ENCODE measurements at regions not wholly inside any gene's neighbourhood (a gene's known extent, or its start where the extent isn't known, plus 50 kb on each side); places are given as distances from the start of the nearest gene placed in this dataset.

DNA sequence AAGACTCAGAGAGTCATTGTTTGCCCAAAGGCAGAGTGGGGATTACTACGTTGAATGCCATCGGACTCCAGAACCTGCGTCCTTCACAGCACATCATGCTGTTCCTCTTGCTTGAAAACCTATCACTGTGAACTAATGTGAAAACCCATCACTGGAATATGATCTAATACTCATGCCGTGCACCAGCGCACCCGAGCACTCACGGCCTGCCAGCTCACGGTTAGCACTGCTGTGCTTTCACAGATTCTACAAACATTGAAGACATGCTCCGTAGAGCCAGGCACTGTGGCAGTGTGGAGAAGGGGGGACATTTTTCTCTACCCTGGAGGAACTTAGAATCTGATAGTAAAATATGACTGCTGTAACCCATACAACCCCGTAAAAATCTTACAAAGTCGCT is 350.4 kb downstream of the C16orf95 start:
- Histone ChIP-seq H3K9me3 (no peaks in the 10 kb centered on the region), H3K4me1 (no peaks in the 10 kb centered on the region), H3K4me3 (no peak overlapping the region), H3K27ac (no peak overlapping the region), H3K36me3 (no peaks in the 10 kb centered on the region), H3K27me3 (no peaks in the 10 kb centered on the region)
- TF ChIP-seq, protein P1, sequence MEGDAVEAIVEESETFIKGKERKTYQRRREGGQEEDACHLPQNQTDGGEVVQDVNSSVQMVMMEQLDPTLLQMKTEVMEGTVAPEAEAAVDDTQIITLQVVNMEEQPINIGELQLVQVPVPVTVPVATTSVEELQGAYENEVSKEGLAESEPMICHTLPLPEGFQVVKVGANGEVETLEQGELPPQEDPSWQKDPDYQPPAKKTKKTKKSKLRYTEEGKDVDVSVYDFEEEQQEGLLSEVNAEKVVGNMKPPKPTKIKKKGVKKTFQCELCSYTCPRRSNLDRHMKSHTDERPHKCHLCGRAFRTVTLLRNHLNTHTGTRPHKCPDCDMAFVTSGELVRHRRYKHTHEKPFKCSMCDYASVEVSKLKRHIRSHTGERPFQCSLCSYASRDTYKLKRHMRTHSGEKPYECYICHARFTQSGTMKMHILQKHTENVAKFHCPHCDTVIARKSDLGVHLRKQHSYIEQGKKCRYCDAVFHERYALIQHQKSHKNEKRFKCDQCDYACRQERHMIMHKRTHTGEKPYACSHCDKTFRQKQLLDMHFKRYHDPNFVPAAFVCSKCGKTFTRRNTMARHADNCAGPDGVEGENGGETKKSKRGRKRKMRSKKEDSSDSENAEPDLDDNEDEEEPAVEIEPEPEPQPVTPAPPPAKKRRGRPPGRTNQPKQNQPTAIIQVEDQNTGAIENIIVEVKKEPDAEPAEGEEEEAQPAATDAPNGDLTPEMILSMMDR (IDR thresholded peaks at IDR 0.05), result no peak
- intact Hi-C loops (cut with DNase I), result no loop called here
- ATAC-seq (no peak), DNase-seq (no peak)

DNA sequence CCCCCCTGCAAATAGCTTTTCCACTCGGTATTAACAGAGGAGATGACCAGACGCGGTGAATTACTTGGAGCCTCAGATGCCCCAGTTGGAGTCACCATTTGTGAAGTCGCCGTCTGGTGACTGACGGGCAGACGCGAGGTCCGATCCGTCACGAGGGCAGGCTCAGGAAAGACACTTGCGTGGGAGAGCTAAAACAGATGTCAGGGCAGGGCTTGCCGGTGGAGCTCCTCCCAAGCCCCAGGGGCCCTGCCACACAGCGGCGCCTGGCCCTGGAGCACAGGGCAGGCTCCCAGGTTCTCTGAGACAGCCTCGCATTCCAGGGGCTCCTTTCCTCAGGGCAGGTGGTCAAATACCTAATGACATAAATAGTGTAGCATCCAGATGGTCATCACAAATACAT is 348.3 kb downstream of the C16orf95 start:
- Histone ChIP-seq H3K9me3 (no peaks in the 10 kb centered on the region), H3K4me3 (no peak overlapping the region), H3K27ac (no peak overlapping the region), H3K4me1 (no peaks in the 10 kb centered on the region), H3K36me3 (no peaks in the 10 kb centered on the region), H3K27me3 (no peaks in the 10 kb centered on the region)
- intact Hi-C loops (cut with DNase I), result no loop called here
- TF ChIP-seq, protein P1 (IDR thresholded peaks at IDR 0.05), result no peak
- DNase-seq (peak; percentile 46), ATAC-seq (no peak)

DNA sequence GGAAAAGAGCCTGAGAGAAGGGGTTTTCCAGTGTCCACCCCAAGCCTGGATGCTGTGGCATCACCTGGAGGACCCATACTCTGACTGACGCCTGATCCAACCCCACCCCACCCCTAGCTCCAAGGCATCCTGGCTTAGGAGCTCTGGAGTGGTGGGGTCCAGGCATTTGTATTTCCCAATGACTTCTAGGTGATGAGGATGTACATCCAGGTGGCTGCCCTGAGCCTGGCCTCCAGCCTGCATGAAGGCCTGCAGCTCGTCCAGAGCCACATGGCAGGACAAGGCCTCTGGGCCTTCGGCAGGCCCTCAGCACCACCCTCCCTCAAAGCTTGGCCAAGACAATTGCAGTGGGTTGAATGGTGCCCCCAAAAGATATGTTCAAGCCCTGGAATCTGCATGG is 347.5 kb downstream of the C16orf95 start:
- no peak overlapping the region for H3K4me3 ChIP-seq
- H3K9me3 ChIP-seq, result no peaks in the 10 kb centered on the region
- DNase-seq, result peak; percentile 42
- ATAC-seq, result no peak
- H3K27me3 ChIP-seq, result no peaks in the 10 kb centered on the region
- intact Hi-C loops (cut with DNase I), result no loop called here
- no peaks in the 10 kb centered on the region for H3K4me1 ChIP-seq
- TF ChIP-seq, protein P1 (IDR thresholded peaks at IDR 0.05), result no peak
- no peak overlapping the region for H3K27ac ChIP-seq
- no peaks in the 10 kb centered on the region for H3K36me3 ChIP-seq

DNA sequence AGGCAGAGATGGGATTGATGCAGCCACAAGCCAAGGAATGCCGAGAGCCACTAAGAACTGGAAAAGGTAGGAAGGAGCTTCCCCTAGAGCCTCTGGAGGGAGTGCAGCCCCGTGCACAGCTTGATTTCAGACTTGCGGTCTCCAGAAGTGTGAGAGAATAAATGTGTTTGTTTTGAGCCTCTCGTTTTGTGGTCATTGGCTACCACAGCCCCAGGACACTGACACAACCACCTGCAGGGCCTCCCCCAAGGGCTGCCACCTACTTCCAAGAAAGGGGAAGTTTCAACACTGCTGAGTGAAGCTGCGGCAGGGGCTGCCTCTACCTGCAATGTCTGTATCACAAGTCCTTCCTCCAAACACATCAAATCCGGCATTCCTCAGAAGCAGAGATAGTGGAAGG is 346.9 kb downstream of the C16orf95 start:
- no peaks in the 10 kb centered on the region for H3K36me3 ChIP-seq
- no peak for ATAC-seq
- no peak overlapping the region for H3K27ac ChIP-seq
- TF ChIP-seq, protein P1 (IDR thresholded peaks at IDR 0.05), result no peak
- peak; percentile 36 for DNase-seq
- H3K9me3 ChIP-seq, result no peaks in the 10 kb centered on the region
- no peaks in the 10 kb centered on the region for H3K27me3 ChIP-seq
- no peaks in the 10 kb centered on the region for H3K4me1 ChIP-seq
- intact Hi-C loops (cut with DNase I), result no loop called here
- H3K4me3 ChIP-seq, result no peak overlapping the region

DNA sequence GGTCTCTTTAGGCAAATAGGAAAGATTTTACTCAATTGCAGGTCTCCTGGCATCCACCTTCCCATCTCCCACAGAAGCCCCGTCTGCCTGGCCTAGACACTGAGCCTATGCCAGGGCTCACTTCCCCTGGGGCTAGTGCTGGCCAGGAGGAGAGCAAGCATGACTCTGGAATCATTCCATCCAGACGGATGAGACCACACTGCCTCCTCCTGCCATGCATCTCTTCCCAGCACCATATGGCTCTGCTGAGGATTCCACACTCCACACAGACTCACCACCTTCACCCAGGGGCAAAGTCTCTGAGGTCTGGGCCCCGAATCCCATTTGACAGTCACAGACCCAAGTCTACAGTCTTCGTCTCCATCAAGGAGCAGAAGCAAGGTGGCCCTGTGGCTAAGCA is 346.5 kb downstream of the C16orf95 start:
- Histone ChIP-seq H3K36me3 (no peaks in the 10 kb centered on the region), H3K27me3 (no peaks in the 10 kb centered on the region), H3K9me3 (no peaks in the 10 kb centered on the region), H3K4me1 (no peaks in the 10 kb centered on the region), H3K27ac (no peak overlapping the region), H3K4me3 (no peak overlapping the region)
- intact Hi-C loops (cut with DNase I), result no loop called here
- ATAC-seq (no peak), DNase-seq (peak; percentile 23)
- TF ChIP-seq, protein P1 (IDR thresholded peaks at IDR 0.05), result no peak

DNA sequence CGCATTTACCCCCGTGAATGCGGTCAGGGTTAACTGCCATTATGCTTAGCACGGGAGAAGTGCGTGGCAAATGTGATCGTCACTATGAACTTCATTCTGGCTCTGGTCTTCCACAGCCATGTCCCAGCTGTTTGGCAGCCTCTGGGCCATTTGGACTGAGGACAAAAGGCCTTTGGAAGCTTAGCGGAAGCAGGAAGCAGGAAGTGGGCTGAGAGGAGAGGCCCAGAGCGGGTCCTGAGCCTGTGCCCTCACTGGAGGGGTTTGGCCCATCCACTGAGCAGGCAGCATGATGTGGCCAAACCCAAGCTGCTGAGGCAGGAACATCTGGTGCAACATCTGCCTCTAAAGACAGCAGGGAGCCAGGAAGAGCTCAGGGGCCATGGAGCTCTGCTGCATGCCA is 345.9 kb downstream of the C16orf95 start:
- DNase-seq, result peak; percentile 49
- no peaks in the 10 kb centered on the region for H3K9me3 ChIP-seq
- TF ChIP-seq, protein P1 (IDR thresholded peaks at IDR 0.05), result no peak
- H3K4me3 ChIP-seq, result no peak overlapping the region
- H3K27ac ChIP-seq, result no peak overlapping the region
- no peaks in the 10 kb centered on the region for H3K4me1 ChIP-seq
- no peak for ATAC-seq
- H3K27me3 ChIP-seq, result no peaks in the 10 kb centered on the region
- intact Hi-C loops (cut with DNase I), result no loop called here
- no peaks in the 10 kb centered on the region for H3K36me3 ChIP-seq

Measured in upper lobe of right lung (tissue), 1 donor.